Panc1 (cell line): ENCODE measurements at regions not wholly inside any gene's neighbourhood (a gene's known extent, or its start where the extent isn't known, plus 50 kb on each side); places are given as distances from the start of the nearest gene placed in this dataset.

ENCODE experiments used
- CTCF ChIP-seq: fragments of 450-650 bp; IDR thresholded peaks from 2 replicates; pipeline ENCODE4 v1.5.1; 2017; ENCODE audit warnings: mild to moderate bottlenecking
- SIN3A ChIP-seq: IDR thresholded peaks from 2 replicates; pipeline ENCODE4 v1.6.1; 2012; ENCODE audit warnings: low read depth, mild to moderate bottlenecking, low read length, moderate library complexity, borderline replicate concordance; ENCODE audit not compliant: insufficient read depth

- TF ChIP-seq CTCF, result no peak
- no peak for TF ChIP-seq SIN3A
These were observed 601.7 kb downstream of the ANKRD7 start for GRCh38 chr7:118826246-118826645.
